ENCODE measurements at regions not wholly inside any gene's neighbourhood (a gene's known extent, or its start where the extent isn't known, plus 50 kb on each side); places are given as distances from the start of the nearest gene placed in this dataset.

DNA sequence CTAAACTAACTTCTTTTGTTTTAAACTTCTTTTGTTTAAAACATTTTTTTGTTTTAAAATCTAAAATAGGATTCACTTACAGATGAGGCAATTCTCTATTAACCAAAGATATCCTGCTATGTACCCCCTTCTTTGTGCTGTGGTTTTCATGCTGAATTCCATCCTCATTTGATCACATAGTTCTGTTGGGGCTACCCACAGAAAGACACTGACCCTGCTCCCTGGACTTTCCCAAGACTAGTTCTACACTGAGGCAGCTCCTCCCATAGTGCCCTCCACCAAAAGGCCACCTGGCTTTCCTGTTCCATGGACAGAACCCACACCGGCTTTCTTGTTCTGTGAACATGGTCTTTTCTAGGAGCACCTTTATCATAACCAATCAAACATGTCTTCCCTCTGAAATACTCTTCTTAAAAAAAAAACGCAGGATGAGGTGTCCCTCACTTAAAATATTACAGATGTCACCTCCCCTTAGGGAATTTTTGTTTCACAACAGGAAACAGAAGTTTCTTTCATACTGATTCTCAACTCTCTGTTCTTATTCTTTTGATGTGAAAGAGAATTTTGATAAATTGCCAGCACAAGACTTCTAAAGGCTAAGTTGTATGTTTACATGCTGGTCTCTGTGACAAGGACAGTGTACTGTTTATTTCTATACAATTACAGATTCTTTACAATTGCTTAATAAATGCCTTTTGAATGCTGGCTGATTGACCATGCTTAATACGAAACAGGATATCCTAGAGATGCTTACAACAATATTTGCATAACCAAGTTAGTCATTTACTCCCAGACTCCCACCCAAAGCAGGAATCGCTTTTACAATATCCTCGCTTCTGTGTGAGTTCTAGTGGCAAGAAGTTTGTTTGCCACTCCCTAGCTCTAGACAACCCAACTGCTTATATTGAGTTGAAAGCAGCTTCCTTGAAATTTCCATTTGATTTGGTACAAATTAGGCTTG is 300.4 kb downstream of the DTWD2 start:
- Histone ChIP-seq H3K9ac (ENCODE audit: low read depth, low read length) (no peak overlapping the region), H3K27ac (ENCODE audit: low read depth, low read length) (no peak overlapping the region), H3K4me3 (ENCODE audit: low read depth, low read length) (no peak overlapping the region), H3K4me1 (ENCODE audit: control insufficient read depth, insufficient read depth, low read length) (no peaks in the 10 kb centered on the region), H3K9me3 (ENCODE audit: control insufficient read depth, insufficient read depth, low read length) (no peaks in the 10 kb centered on the region), H3K36me3 (ENCODE audit: control insufficient read depth, insufficient read depth, low read length) (no peaks in the 10 kb centered on the region), H3K27me3 (ENCODE audit: control insufficient read depth, insufficient read depth, low read length) (no peaks in the 10 kb centered on the region)

DNA sequence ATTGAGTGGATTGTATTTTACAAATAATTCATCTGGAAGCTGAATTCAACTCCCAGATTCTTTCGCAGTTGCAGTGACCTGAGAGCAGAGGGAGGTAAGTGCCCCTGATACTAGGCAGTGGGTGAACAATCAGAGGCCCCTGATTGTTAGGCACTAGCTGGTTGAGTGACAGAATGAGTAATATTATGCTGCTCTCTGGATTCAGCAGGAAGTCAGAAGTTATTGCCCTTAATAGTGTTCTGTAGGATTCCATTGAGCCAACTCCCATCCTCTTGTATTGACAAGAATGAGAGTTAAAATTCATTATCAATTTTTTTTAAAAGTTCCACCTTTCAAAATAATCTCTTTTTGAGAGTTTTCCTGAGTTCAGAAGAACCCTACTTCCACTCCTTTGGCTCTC is 301.2 kb downstream of the DTWD2 start:
- Histone ChIP-seq H3K27me3 (ENCODE audit: control insufficient read depth, insufficient read depth, low read length) (no peaks in the 10 kb centered on the region), H3K36me3 (ENCODE audit: control insufficient read depth, insufficient read depth, low read length) (no peaks in the 10 kb centered on the region), H3K27ac (ENCODE audit: low read depth, low read length) (no peak overlapping the region), H3K4me3 (ENCODE audit: low read depth, low read length) (no peak overlapping the region), H3K9me3 (ENCODE audit: control insufficient read depth, insufficient read depth, low read length) (no peaks in the 10 kb centered on the region), H3K9ac (ENCODE audit: low read depth, low read length) (no peak overlapping the region), H3K4me1 (ENCODE audit: control insufficient read depth, insufficient read depth, low read length) (no peaks in the 10 kb centered on the region)

DNA sequence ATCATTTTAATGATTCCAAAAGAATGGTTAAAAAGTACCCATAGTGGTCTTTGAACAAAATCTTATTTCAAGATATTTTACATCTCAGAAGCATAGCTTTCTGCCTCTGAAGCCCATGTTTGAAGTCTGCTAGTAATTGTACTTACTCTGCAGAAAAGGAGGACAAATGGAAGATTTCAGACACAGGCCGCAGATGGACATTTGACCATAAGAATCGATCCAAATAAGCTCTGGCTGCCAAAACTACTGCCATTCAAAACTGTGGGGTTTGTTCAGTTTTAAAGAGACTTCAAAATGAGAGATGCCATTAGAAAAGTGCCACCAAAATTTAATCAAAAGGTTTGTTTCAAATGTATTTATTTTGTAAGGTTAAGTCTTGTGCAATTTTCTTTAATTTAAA is 306.7 kb downstream of the DTWD2 start:
- H3K27ac ChIP-seq (ENCODE audit: low read depth, low read length), result no peak overlapping the region
- H3K4me1 ChIP-seq (ENCODE audit: control insufficient read depth, insufficient read depth, low read length), result 0 out of 2 replicates have a peak, but pooled peaks cover 4% of the 10 kb centered on the region
- no peak overlapping the region for H3K9ac ChIP-seq (ENCODE audit: low read depth, low read length)
- no peaks in the 10 kb centered on the region for H3K9me3 ChIP-seq (ENCODE audit: control insufficient read depth, insufficient read depth, low read length)
- H3K27me3 ChIP-seq (ENCODE audit: control insufficient read depth, insufficient read depth, low read length), result no peaks in the 10 kb centered on the region
- no peaks in the 10 kb centered on the region for H3K36me3 ChIP-seq (ENCODE audit: control insufficient read depth, insufficient read depth, low read length)
- H3K4me3 ChIP-seq (ENCODE audit: low read depth, low read length), result no peak overlapping the region

DNA sequence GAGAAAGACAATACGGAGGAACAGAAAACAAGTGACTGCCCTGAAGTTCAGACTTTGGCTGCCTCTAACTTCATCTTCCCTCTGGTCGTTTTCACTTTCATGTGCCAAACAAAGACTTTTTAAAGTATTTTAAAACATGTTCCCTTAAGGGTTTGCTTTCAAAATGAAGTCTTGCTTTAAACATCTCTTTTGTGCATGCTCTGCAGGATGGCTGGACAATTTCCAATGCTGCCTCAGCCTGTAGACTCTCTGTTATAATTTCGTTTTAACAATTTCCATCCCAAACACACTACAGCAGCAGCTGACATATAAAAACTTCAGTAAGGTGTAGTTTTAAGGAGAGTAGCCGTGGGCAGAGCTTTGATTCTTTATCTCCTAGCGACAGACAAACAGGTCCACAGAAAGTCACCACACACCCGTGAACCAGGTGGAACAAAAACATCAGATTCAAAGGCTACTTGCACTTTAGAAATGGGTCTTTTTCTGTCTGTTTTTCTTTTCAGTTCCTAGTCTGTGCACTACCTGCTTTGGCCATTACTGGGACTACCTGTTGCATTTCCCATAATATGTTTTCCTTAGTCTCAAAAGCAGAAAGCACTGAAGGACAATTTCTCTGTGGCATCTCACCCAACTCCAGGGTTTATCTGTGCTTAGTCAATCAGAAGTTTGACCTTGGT is 308.9 kb downstream of the DTWD2 start:
- Histone ChIP-seq H3K9me3 (ENCODE audit: control insufficient read depth, insufficient read depth, low read length) (no peaks in the 10 kb centered on the region), H3K4me3 (ENCODE audit: low read depth, low read length) (no peak overlapping the region), H3K27me3 (ENCODE audit: control insufficient read depth, insufficient read depth, low read length) (no peaks in the 10 kb centered on the region), H3K36me3 (ENCODE audit: control insufficient read depth, insufficient read depth, low read length) (no peaks in the 10 kb centered on the region), H3K27ac (ENCODE audit: low read depth, low read length) (no peak overlapping the region), H3K4me1 (ENCODE audit: control insufficient read depth, insufficient read depth, low read length) (peaks cover 9% of the 10 kb centered on the region; the same call in 1 of the 2 replicates), H3K9ac (ENCODE audit: low read depth, low read length) (no peak overlapping the region)

DNA sequence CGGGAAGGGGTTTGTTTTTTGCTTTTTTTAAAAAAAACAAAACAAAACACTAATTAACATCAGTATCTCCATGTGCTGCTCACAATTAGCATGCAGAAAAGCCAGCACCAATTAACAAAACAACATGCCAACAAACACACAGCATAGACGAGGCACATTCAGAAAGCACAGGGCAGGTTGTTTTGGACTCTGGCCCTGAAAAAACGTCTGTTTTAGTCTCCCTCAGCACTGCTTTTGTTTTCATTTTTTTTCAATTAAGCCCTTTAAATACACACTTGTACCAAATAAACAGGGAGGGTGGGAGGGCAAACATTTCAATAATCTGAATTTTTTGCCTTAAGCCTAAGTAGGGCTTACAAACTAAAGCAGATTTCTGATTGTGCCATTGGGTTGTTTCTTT is 309.6 kb downstream of the DTWD2 start:
- Histone ChIP-seq H3K4me1 (ENCODE audit: control insufficient read depth, insufficient read depth, low read length) (peaks cover 9% of the 10 kb centered on the region; the same call in 1 of the 2 replicates), H3K9ac (ENCODE audit: low read depth, low read length) (no peak overlapping the region), H3K27ac (ENCODE audit: low read depth, low read length) (no peak overlapping the region), H3K4me3 (ENCODE audit: low read depth, low read length) (no peak overlapping the region), H3K27me3 (ENCODE audit: control insufficient read depth, insufficient read depth, low read length) (no peaks in the 10 kb centered on the region), H3K9me3 (ENCODE audit: control insufficient read depth, insufficient read depth, low read length) (no peaks in the 10 kb centered on the region), H3K36me3 (ENCODE audit: control insufficient read depth, insufficient read depth, low read length) (no peaks in the 10 kb centered on the region)

DNA sequence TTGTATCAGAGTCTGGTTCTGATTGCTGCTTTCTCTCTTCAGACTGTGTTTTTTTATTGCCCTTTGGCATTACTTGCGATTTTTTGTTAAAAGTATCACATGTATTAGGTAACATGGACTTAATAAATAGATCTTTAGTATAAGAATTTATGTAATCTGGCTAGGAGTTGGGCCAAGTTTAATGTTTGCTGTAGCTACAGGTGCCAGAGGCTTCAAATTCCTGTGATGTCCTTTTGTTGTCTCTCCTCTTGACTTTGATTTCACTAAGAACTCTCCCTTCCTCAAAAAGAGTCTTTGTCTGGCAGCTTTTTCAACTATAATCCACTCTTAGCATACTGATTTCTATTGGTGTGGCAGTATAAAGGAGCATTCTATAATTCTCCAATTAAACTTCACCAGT is 313.1 kb downstream of the DTWD2 start:
- Histone ChIP-seq H3K9me3 (ENCODE audit: control insufficient read depth, insufficient read depth, low read length) (no peaks in the 10 kb centered on the region), H3K36me3 (ENCODE audit: control insufficient read depth, insufficient read depth, low read length) (no peaks in the 10 kb centered on the region), H3K4me1 (ENCODE audit: control insufficient read depth, insufficient read depth, low read length) (peaks cover 9% of the 10 kb centered on the region; the same call in 1 of the 2 replicates), H3K27ac (ENCODE audit: low read depth, low read length) (no peak overlapping the region), H3K27me3 (ENCODE audit: control insufficient read depth, insufficient read depth, low read length) (no peaks in the 10 kb centered on the region), H3K4me3 (ENCODE audit: low read depth, low read length) (no peak overlapping the region), H3K9ac (ENCODE audit: low read depth, low read length) (no peak overlapping the region)

DNA sequence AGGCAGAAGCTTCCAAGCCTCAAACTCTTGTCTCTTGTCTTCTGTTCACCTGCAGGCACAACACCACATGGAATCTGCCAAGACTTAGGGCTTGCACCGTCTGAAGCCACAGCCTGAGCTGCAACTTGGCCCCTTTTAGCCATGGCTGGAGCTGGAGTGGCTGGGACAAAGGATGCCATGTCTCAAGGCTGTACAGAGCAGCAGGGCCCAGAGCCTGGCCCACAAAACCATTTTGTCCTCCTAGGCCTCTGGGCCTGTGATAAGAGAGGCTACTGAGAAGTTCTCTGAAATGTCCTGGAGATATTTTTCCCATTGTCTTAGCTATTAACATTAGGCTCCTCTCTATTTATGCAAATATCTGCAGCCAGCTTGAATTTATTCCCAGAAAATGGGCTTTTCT is 330.8 kb downstream of the DTWD2 start:
- no peak overlapping the region for H3K27ac ChIP-seq (ENCODE audit: low read depth, low read length)
- H3K9ac ChIP-seq (ENCODE audit: low read depth, low read length), result no peak overlapping the region
- peaks cover 32% of the 10 kb centered on the region for H3K9me3 ChIP-seq (ENCODE audit: control insufficient read depth, insufficient read depth, low read length)
- no peak overlapping the region for H3K4me3 ChIP-seq (ENCODE audit: low read depth, low read length)
- no peaks in the 10 kb centered on the region for H3K36me3 ChIP-seq (ENCODE audit: control insufficient read depth, insufficient read depth, low read length)
- H3K27me3 ChIP-seq (ENCODE audit: control insufficient read depth, insufficient read depth, low read length), result no peaks in the 10 kb centered on the region
- H3K4me1 ChIP-seq (ENCODE audit: control insufficient read depth, insufficient read depth, low read length), result no peaks in the 10 kb centered on the region

DNA sequence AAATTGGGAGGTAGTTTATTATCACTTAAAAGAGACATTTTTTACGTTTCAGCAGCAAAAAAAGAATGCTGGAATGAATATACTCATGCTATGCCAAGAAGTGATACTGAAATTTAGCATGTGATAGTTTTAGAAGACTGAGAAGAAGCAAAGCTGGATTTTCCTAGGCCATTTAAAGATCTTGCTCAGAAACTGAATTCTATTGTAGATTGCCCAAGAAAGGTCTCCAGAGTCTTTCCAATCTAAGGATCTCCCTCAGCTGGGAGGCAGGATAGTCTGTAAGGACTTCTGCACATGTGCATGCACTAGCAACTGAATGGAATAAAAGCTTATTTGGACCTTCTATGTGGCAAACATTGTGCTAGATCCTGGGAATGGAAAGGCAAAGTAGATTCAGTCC is 334.5 kb downstream of the DTWD2 start:
- no peaks in the 10 kb centered on the region for H3K36me3 ChIP-seq (ENCODE audit: control insufficient read depth, insufficient read depth, low read length)
- H3K27ac ChIP-seq (ENCODE audit: low read depth, low read length), result no peak overlapping the region

DNA sequence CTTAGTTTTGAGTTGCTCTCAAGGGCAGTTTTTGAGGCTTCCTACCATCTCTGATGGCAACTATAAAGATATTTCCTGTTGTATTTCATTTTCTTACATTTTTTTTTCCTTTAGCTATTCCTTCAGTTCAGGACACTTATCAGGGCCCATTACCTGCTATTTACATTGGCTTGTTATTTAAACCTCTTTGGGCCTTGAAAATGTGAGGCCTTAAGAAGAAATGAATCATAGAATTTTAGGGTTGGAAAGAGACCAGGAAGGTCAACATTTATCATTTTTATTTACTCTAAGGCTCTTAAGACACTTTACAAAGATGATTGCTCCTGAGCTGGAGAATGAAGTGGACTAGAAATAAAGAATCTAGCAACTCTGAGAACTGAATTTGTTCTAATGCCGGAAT is 335.2 kb downstream of the DTWD2 start:
- no peak overlapping the region for H3K4me3 ChIP-seq (ENCODE audit: low read depth, low read length)
- no peaks in the 10 kb centered on the region for H3K27me3 ChIP-seq (ENCODE audit: control insufficient read depth, insufficient read depth, low read length)
- no peaks in the 10 kb centered on the region for H3K4me1 ChIP-seq (ENCODE audit: control insufficient read depth, insufficient read depth, low read length)
- no peaks in the 10 kb centered on the region for H3K36me3 ChIP-seq (ENCODE audit: control insufficient read depth, insufficient read depth, low read length)
- H3K9me3 ChIP-seq (ENCODE audit: control insufficient read depth, insufficient read depth, low read length), result peaks cover 19% of the 10 kb centered on the region
- no peak overlapping the region for H3K27ac ChIP-seq (ENCODE audit: low read depth, low read length)
- H3K9ac ChIP-seq (ENCODE audit: low read depth, low read length), result no peak overlapping the region

More for the DNA sequence above, 334.5 kb downstream of the DTWD2 start:
- no peaks in the 10 kb centered on the region for H3K27me3 ChIP-seq (ENCODE audit: control insufficient read depth, insufficient read depth, low read length)
- peaks cover 24% of the 10 kb centered on the region for H3K9me3 ChIP-seq (ENCODE audit: control insufficient read depth, insufficient read depth, low read length)
- no peaks in the 10 kb centered on the region for H3K4me1 ChIP-seq (ENCODE audit: control insufficient read depth, insufficient read depth, low read length)
- no peak overlapping the region for H3K4me3 ChIP-seq (ENCODE audit: low read depth, low read length)
- no peak overlapping the region for H3K9ac ChIP-seq (ENCODE audit: low read depth, low read length)

DNA sequence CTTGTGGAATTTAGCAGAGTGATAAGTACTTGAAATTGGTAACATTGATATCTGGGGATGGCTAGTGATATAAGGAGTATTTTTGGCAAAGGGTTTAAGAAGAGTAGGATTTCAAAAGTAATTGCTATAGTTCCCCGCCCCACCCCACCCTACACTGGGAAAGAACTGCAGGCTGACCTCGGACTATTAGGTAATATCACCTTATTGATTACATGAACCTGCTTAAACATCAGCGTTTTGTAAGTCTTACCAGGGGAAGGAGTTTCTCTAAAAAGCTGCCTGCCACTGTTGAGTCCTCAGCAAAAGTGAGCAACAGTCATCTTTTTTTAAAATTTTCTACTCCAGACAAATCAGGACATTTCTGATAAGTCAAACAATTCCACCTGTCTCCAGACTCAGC is 337.3 kb downstream of the DTWD2 start:
- Histone ChIP-seq H3K9ac (ENCODE audit: low read depth, low read length) (no peak overlapping the region), H3K27me3 (ENCODE audit: control insufficient read depth, insufficient read depth, low read length) (no peaks in the 10 kb centered on the region), H3K27ac (ENCODE audit: low read depth, low read length) (no peak overlapping the region), H3K9me3 (ENCODE audit: control insufficient read depth, insufficient read depth, low read length) (no peaks in the 10 kb centered on the region; the same call in 1 of the 2 replicates), H3K36me3 (ENCODE audit: control insufficient read depth, insufficient read depth, low read length) (no peaks in the 10 kb centered on the region), H3K4me3 (ENCODE audit: low read depth, low read length) (no peak overlapping the region), H3K4me1 (ENCODE audit: control insufficient read depth, insufficient read depth, low read length) (0 out of 2 replicates have a peak, but pooled peaks cover 4% of the 10 kb centered on the region)

DNA sequence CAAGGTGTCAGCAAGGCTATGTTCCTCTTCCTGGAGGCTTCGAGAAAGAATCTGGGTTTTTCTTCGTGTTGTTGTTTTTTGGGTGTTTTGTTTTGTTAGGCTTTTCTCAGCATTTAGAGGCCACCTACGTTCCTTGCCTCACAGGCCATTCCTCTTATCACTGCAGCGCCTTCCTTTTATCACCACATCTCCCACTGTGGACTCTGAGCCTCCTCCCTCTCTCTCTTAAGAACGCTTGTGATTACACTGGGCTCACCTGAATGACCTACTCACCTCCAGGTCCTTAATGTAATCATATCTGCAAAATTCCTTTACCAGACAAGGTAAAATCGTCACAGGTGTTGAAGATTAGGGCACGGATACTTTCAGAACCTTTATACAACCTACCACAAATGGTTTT is 340.8 kb downstream of the DTWD2 start:
- Histone ChIP-seq H3K4me1 (ENCODE audit: control insufficient read depth, insufficient read depth, low read length) (0 out of 2 replicates have a peak, but pooled peaks cover 4% of the 10 kb centered on the region), H3K9me3 (ENCODE audit: control insufficient read depth, insufficient read depth, low read length) (no peaks in the 10 kb centered on the region), H3K9ac (ENCODE audit: low read depth, low read length) (no peak overlapping the region), H3K4me3 (ENCODE audit: low read depth, low read length) (no peak overlapping the region), H3K36me3 (ENCODE audit: control insufficient read depth, insufficient read depth, low read length) (no peaks in the 10 kb centered on the region), H3K27ac (ENCODE audit: low read depth, low read length) (no peak overlapping the region), H3K27me3 (ENCODE audit: control insufficient read depth, insufficient read depth, low read length) (no peaks in the 10 kb centered on the region)
